Ovary (tissue), 7 donors: ENCODE measurements at regions not wholly inside any gene's neighbourhood (a gene's known extent, or its start where the extent isn't known, plus 50 kb on each side); places are given as distances from the start of the nearest gene placed in this dataset.

ENCODE experiments used
- DNase-seq, 5 donors: peaks; one replicate each; pipeline ENCODE4 v3.0.0-alpha.2; 2019 to 2020
- H3K27ac ChIP-seq, 2 donors: fragments of 200-600 bp; one replicate each; pipeline versions ENCODE4 v1.5.1 to v1.8.0; 2019 to 2022
- H3K27me3 ChIP-seq: fragments of 200-600 bp; one replicate; pipeline ENCODE4 v1.8.0; 2022
- H3K36me3 ChIP-seq: fragments of 200-600 bp; sonication (generic); one replicate; pipeline ENCODE4 v1.5.1; 2019
- H3K4me1 ChIP-seq: one replicate; pipeline ENCODE4 v1.8.1; 2013; ENCODE audit warnings: mild to moderate bottlenecking, moderate library complexity; ENCODE audit not compliant: insufficient read depth
- H3K4me3 ChIP-seq: fragments of 200-600 bp; sonication (generic); one replicate; pipeline ENCODE4 v1.5.1; 2017
- H3K9me3 ChIP-seq, 2 donors: fragments of 200-600 bp in 1 of 2; sonication (generic) in 1 of 2; one replicate each; pipeline versions ENCODE4 v1.5.1 to v1.8.1; 2013 to 2019; ENCODE audit warnings: mild to moderate bottlenecking in 1 of 2, moderate library complexity in 1 of 2
- CTCF ChIP-seq, 3 donors: fragments of 450-650 bp in 2 of 3; fragments of 200-600 bp in 1 of 3; IDR thresholded peaks; one replicate each; pipeline versions ENCODE4 v1.5.1 to v1.8.0; 2016 to 2022; ENCODE audit warnings: antibody characterized with exemption in 3 of 3, mild to moderate bottlenecking in 1 of 3
- EP300 ChIP-seq: sonication (generic); formaldehyde crosslinking; IDR thresholded peaks from one replicate; pipeline ENCODE4 v1.6.1; 2017; ENCODE audit warnings: antibody characterized with exemption
- POLR2A ChIP-seq: fragments of 450-650 bp; IDR thresholded peaks from one replicate; pipeline ENCODE4 v1.6.1; 2017; ENCODE audit warnings: antibody characterized with exemption, mild to moderate bottlenecking, moderate library complexity
- WGBS, 3 donors: extraction: QIAGEN DNeasy Blood & Tissue Kit in 1 of 3; methylation state at CpG; one replicate each; pipeline versions ENCODE4 v1.1.5 to v1.1.7; 2013 to 2017; 5-methylcytosine and 5-hydroxymethylcytosine counted together
- intact Hi-C, 4 donors: fragments of 100-400 bp; cut with DNase I; formaldehyde crosslinking; loops; one replicate each; pipeline versions ENCODE4 v1.11.0 to v1.15.1; 2022 to 2023
- donor health status: DM: no; HTN: no; CAD: no; lungs with moderate emphysema.
- donor health status: DM: no; HTN: no; CAD: no.
- donor health status: Bipolar disorder and iron deficiency.
- donor health status: DM: no; HTN: no; CAD: no.
- donor health status: DM: yes; HTN: yes; CAD: no.

- Histone ChIP-seq H3K27ac (no peak overlapping the region), H3K36me3 (no peaks in the 10 kb centered on the region), H3K4me3 (no peak overlapping the region), H3K27me3 (no peaks in the 10 kb centered on the region), H3K9me3 (no peaks in the 10 kb centered on the region), H3K4me1 (no peaks in the 10 kb centered on the region)
- DNase-seq: no peak
- TF ChIP-seq CTCF (IDR thresholded peaks at IDR 0.05): no peak
- no peak for TF ChIP-seq POLR2A
- TF ChIP-seq EP300: no peak
- intact Hi-C loops: no loop called here
- WGBS, 3 donors: 65 to 77% (median 66%) methylated on average over 4 of the region's 4 CpGs
Observed at GRCh38 chr13:112003396-112003795, 63.6 kb upstream of the SOX1 start.

DNA sequence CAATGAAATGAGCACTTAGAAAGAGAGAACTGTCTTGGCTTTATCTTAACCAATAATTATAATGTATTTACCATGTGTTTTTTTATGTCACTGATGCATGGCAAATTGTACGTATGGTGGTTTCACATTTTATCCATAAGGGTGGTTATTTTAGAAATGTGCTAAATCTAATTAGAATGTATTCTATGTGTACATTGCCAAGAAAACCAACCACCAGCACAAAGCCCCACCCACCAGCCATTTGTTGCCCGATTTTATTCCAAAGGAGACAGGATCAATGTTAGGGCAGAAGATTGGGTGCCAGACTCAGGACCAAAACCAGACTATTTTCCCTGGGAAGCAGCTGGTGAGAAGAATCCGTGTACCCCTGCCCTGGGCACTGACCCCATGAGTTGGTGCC is 63.0 kb upstream of the SOX1 start:
- DNase-seq: no peak
- 69 to 77% (median 71%) methylated on average over 3 of the region's 3 CpGs for WGBS, 3 donors

DNA sequence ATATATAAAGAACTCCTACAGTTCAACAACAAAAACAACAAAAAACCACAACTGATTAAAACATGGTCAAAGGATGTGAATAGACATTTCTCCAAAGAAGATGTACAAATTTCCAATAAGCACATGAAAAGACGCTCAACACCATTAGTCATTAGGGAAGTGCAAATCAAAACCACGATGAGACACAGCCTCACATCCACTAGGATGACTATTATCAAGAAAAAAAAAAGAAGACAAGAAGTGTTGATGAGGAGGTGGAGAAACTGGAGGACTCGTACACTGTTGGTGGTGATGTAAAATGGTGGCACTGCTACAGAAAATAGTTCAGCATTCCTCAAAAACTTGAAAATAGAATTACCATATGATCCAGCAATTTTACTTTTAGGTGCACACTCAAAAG is 61.0 kb upstream of the SOX1 start:
- no peak for DNase-seq
- intact Hi-C loops: no loop called here
- TF ChIP-seq POLR2A (no peak), EP300 (no peak), CTCF (IDR thresholded peaks at IDR 0.05) (no peak)
- Histone ChIP-seq H3K4me3 (no peak overlapping the region), H3K4me1 (no peaks in the 10 kb centered on the region), H3K36me3 (no peaks in the 10 kb centered on the region), H3K27me3 (no peaks in the 10 kb centered on the region), H3K27ac (no peak overlapping the region), H3K9me3 (no peaks in the 10 kb centered on the region)
- WGBS, 3 donors: 77 to 84% (median 81%) methylated on average over 3 of the region's 3 CpGs

More for the DNA sequence above, 63.0 kb upstream of the SOX1 start:
- intact Hi-C loops: no loop called here
- TF ChIP-seq CTCF (IDR thresholded peaks at IDR 0.05) (no peak), EP300 (no peak), POLR2A (no peak)
- Histone ChIP-seq H3K4me3 (no peak overlapping the region), H3K9me3 (no peaks in the 10 kb centered on the region), H3K27me3 (no peaks in the 10 kb centered on the region), H3K4me1 (no peaks in the 10 kb centered on the region), H3K27ac (no peak overlapping the region), H3K36me3 (no peaks in the 10 kb centered on the region)

- no peak for DNase-seq
- Histone ChIP-seq H3K36me3 (no peaks in the 10 kb centered on the region), H3K4me1 (no peaks in the 10 kb centered on the region), H3K27ac (no peak overlapping the region), H3K4me3 (no peak overlapping the region), H3K27me3 (no peaks in the 10 kb centered on the region), H3K9me3 (no peaks in the 10 kb centered on the region)
- intact Hi-C loops: no loop called here
- 83 to 87% (median 85%) methylated on average over 9 of the region's 9 CpGs for WGBS, 3 donors
- TF ChIP-seq EP300 (no peak), CTCF (IDR thresholded peaks at IDR 0.05) (no peak), POLR2A (no peak)
Observed at GRCh38 chr13:112007191-112007590, 59.8 kb upstream of the SOX1 start.

GRCh38 chr13:112010714-112011113 is 56.2 kb upstream of the SOX1 start:
- no peak for DNase-seq
- TF ChIP-seq CTCF (IDR thresholded peaks at IDR 0.05) (no peak), EP300 (no peak)
- H3K9me3 ChIP-seq: no peaks in the 10 kb centered on the region
- no peaks in the 10 kb centered on the region for H3K27me3 ChIP-seq
- H3K4me3 ChIP-seq: no peak overlapping the region
- H3K36me3 ChIP-seq: no peaks in the 10 kb centered on the region
- no peak overlapping the region for H3K27ac ChIP-seq
- 71 to 87% (median 77%) methylated on average over 9 of the region's 9 CpGs for WGBS, 3 donors
- H3K4me1 ChIP-seq: no peaks in the 10 kb centered on the region
- intact Hi-C loops: no loop called here
